ENCODE measurements at regions not wholly inside any gene's neighbourhood (a gene's known extent, or its start where the extent isn't known, plus 50 kb on each side); places are given as distances from the start of the nearest gene placed in this dataset.

DNA sequence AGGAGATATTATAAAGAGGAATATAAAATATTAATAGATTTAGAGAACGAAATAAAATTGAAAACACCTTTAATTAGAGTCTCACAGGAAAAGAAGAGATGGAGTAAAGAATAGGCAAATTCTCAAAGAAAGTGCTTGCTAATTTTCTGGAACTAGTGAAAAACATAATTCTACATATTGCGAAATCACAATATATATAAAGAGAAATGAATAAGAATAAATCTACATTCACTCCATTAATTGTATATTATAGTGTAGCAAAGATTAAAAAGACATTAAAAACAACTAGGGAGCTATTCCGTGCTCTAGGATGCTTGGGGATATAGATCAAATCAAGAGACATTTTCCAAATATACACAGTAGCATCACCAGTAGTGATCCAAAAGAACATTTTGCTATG lies 685.2 kb upstream of the NCAM2 start:
- TF ChIP-seq, protein P1, sequence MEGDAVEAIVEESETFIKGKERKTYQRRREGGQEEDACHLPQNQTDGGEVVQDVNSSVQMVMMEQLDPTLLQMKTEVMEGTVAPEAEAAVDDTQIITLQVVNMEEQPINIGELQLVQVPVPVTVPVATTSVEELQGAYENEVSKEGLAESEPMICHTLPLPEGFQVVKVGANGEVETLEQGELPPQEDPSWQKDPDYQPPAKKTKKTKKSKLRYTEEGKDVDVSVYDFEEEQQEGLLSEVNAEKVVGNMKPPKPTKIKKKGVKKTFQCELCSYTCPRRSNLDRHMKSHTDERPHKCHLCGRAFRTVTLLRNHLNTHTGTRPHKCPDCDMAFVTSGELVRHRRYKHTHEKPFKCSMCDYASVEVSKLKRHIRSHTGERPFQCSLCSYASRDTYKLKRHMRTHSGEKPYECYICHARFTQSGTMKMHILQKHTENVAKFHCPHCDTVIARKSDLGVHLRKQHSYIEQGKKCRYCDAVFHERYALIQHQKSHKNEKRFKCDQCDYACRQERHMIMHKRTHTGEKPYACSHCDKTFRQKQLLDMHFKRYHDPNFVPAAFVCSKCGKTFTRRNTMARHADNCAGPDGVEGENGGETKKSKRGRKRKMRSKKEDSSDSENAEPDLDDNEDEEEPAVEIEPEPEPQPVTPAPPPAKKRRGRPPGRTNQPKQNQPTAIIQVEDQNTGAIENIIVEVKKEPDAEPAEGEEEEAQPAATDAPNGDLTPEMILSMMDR (IDR thresholded peaks at IDR 0.05) = no peak
- no peak for TF ChIP-seq POLR2AphosphoS5 (IDR thresholded peaks at IDR 0.05)
- no peak for TF ChIP-seq EP300 (IDR thresholded peaks at IDR 0.05)
- TF ChIP-seq POLR2A (IDR thresholded peaks at IDR 0.05) = no peak
